ENCODE measurements at regions not wholly inside any gene's neighbourhood (a gene's known extent, or its start where the extent isn't known, plus 50 kb on each side); places are given as distances from the start of the nearest gene placed in this dataset.

GRCh38 chr17:77001487-77001886, 133.3 kb downstream of the MGAT5B start:
- no peak for DNase-seq

GRCh38 chr17:77002103-77003045, 134.2 kb downstream of the MGAT5B start:
- DNase-seq, result no peak

- DNase-seq, result no peak
Observed at GRCh38 chr17:77003699-77004098, 135.5 kb downstream of the MGAT5B start.

- no peak for DNase-seq
Observed at GRCh38 chr17:77006971-77007649, 133.7 kb upstream of the SEC14L1 start.

- no peak for DNase-seq
Observed at GRCh38 chr17:77009877-77010276, 130.9 kb upstream of the SEC14L1 start.

- no peak for DNase-seq
Observed at GRCh38 chr17:77010667-77011066, 130.1 kb upstream of the SEC14L1 start.

GRCh38 chr17:77011173-77012011, 129.4 kb upstream of the SEC14L1 start:
- DNase-seq, result peak; percentile 55

GRCh38 chr17:77018504-77018903, 122.3 kb upstream of the SEC14L1 start:
- no peak for DNase-seq

- DNase-seq, result no peak
Observed at GRCh38 chr17:77019893-77020379, 120.8 kb upstream of the SEC14L1 start.

DNA sequence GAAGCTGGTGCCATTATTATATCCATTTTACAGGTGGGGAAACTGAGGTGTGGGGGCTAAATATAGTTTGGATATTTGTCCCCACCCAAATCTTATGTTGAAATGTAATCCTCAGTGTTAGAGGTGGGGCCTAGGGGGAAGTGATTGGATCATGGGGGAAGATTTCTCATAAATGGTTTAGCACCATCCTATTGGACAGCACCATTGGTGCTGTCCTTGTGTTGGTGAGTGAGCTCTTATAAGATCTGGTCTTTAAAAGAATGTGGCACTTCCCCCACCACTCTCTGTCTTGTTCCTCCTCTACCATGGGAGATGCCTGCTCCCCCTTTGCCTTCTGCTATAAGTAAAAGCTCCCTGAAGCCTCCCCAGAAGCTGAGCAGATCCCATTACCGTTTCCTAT, 119.8 kb upstream of the SEC14L1 start:
- no peak for DNase-seq

- no peak for DNase-seq
Observed at GRCh38 chr17:77022766-77023165, 118.0 kb upstream of the SEC14L1 start.

DNA sequence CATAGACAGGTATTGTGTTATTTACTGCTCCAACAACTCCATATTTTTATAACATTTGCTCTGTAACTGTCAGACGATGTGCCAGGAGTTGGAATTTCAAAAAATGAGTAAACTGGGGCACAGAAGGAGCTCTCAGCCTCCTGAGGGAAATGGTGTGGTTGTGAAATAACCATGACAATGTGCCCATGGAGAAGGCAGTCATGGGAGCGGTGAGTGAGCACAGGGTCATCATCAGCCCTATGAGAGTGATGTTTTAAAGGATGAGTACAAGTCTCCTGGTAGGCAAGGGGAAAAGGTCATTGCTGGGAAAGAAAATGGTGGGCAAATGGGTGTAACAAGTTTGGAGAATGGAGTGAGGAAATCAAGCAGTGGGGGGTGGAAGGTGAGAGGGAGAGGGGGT, 115.0 kb upstream of the SEC14L1 start:
- DNase-seq, result no peak

DNA sequence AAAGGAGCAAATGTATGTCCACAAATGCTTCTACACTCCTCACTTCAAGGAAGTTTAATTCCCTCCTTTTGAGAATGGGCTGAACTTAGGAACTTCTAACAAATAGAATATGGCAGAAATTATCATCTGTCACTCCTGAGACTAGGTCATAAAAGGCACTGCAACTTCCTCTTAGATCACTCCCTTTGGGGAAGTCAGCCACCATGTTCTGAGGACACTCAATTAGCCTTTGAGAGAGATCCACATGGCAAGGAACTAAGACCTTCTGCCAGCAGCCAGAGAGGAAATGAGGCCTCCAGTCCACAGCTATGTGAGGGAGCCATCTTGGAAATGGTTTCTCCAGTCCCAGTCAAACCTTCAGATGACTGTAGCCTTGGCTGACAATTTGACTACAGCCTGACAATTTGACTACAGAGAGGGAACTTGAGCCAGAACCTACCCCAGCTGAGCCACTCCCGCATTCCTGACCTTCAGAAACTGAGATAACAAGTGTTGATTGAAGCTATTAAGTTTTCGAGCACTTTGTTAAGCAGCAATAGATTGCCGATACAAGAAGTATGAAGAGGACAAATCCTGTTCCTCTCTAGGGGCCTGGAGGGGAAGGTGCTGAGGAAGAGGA, 113.4 kb upstream of the SEC14L1 start:
- no peak for DNase-seq

DNA sequence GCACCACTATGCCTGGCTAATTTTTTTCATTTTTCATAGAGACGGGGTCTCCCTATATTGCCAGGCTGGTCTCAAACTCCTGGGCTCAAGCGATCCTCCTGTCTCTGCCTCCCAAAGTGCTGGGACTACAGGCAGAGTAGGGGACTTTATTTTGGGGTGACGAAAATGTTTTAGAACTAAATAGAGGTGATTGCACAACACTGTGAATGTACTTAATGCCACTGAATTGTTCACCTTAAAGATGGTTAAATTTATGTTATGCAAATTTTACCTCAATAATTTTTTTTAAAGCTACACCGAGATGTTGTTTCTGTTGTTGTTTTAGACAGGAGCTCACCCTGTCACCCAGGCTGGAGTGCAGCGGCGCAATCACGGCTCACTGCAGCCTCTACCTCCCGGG, 111.9 kb upstream of the SEC14L1 start:
- no peak for DNase-seq

- DNase-seq, result no peak
Observed at GRCh38 chr17:77032929-77033328, 107.8 kb upstream of the SEC14L1 start.

- no peak for DNase-seq
Observed at GRCh38 chr17:77033892-77034404, 106.8 kb upstream of the SEC14L1 start.

- no peak for DNase-seq
Observed at GRCh38 chr17:77034677-77035424, 105.9 kb upstream of the SEC14L1 start.

DNA sequence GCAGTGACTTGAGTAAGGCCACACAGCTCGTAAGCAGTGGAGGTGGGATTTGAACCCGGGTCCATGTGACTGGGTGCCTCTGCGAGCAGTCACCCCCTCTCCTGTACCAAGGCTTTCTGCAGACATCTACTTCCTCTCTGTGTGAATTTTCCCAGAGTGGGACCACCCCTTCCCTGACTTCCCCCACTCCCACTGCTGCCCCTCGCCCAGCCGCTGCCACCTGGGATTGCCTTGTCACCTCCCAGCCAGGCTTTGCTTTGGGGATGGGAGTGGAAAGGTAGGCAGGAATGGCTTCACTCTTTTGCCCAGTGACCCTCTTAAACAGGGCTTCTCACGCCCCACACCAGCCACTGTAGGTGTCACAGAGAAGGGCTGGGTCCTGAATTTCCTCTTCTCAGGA, 105.2 kb upstream of the SEC14L1 start:
- DNase-seq, result no peak

GRCh38 chr17:77036136-77036840, 104.5 kb upstream of the SEC14L1 start:
- no peak for DNase-seq

- DNase-seq, result no peak
Observed at GRCh38 chr17:77036841-77037381, 103.9 kb upstream of the SEC14L1 start.

- DNase-seq, result no peak
Observed at GRCh38 chr17:77037943-77038342, 102.8 kb upstream of the SEC14L1 start.
